GM19043 (cell line): ENCODE measurements at regions not wholly inside any gene's neighbourhood (a gene's known extent, or its start where the extent isn't known, plus 50 kb on each side); places are given as distances from the start of the nearest gene placed in this dataset.
"Not testable (repeated sequence)": the region's sequence is repeated elsewhere in the genome, so short reads cannot be mapped to it uniquely, and the experiment has no call there.

Source experiments
- ATAC-seq: cut with Tn5 transposase; IDR thresholded peaks from one replicate; pipeline ENCODE4 v1.9.1; 2021; ENCODE audit warnings: low read depth; ENCODE audit not compliant: unreplicated experiment

DNA sequence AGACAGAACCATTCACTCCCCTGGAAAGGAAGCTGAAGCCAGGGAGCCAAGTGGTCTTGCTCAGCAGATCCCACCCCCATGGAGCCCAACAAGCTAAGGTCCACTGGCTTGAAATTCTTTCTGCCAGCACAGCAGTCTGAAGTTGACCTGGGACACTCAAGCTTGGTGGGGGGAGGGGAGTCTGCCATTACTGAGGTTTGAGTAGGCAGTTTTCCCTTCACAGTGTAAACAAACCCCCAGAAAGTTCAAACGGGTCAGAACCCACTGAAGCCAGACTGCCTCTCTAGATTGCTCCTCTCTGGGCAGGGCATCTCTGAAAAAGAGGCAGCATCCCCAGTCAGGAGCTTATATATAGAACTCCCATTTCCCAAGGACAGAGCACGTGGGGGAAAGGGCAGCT lies 72.8 kb upstream of the NECTIN3 start:
- not testable (repeated sequence) for ATAC-seq

DNA sequence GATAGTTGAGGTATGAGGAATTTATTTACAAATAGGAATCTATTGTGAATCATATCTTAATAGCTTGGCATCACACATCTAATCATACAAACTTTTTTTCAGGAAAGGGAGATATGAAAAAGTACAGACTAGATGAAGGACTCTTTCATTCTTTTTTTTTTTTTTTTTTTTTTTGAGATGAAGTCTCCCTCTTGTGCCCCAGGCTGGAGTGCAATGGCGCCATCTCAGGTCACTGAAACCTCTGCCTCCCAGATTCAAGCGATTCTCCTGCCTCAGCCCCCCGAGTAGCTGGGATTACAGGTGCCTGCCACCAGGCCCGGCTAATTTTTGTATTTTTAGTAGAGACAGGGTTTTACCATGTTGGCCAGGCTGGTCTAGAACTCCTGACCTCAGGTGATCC lies 65.1 kb upstream of the NECTIN3 start:
- ATAC-seq, result not testable (repeated sequence)

DNA sequence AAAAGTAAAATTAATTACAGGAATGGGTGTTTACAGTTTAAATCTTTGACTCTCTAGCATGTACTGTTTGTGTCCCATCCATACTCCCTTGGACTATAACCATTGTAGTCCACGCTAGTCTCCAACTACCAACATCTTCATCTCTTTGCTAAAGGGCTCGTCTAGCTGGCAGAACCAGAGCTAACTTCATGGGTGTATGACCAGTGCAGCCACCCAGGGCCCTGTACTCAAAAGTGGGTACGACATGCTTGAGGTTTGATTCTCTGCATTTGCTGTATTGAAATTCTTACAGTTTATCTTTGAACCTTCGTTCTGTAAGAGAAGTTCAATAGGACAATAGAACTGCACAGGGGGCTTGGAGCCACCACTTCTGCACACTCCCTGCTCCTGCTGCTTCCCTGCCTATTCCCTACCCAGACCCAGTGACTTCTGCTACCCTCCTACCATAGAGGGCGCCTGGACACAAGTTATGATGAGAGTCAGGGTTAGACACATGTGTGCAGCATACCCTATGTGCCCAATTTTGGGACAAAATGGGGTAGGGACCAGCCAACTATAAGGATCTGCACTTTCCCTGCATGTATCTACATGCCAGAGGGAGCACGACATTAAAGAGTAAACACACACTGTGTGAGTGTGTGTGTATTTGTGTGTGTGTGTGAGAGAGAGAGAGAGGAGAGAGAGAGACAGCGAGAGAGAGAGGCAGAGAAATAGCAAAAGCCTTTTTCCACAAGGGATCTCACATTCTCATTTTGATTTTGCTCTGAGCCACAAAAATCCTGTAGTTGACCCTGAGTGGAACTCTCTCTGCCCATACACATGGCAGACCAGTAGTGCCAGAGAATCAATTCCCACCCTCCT lies 59.0 kb upstream of the NECTIN3 start:
- no peak for ATAC-seq
